Panc1 (cell line): ENCODE measurements at regions not wholly inside any gene's neighbourhood (a gene's known extent, or its start where the extent isn't known, plus 50 kb on each side); places are given as distances from the start of the nearest gene placed in this dataset.

Experiments
- ATAC-seq: fragments of 200-7000 bp; cut with Tn5 transposase; 2 replicates; pipeline ENCODE4 v1.9.1; 2020; ENCODE audit warnings: mild to moderate bottlenecking, moderate library complexity
- BruUV-seq: library from RNA; stranded (reverse); fragments of 400-500 nt; replicated peaks from 2 replicates; lab custom pipeline; 2021; lab: Mats Ljungman, UMichigan
- CTCF ChIA-PET: fragments of 300-600 bp; sonication (Branson Sonifier 250); formaldehyde crosslinking; loops from one replicate; lab custom pipeline; 2022; ENCODE audit warnings: antibody characterized with exemption; lab: Charles Lee
- POLR2A ChIA-PET: fragments of 300-600 bp; sonication (Branson Sonifier 250); formaldehyde crosslinking; loops from one replicate; lab custom pipeline; 2022; ENCODE audit warnings: antibody characterized with exemption; lab: Charles Lee
- DNase-seq: peaks from one replicate; pipeline ENCODE4 v3.0.0-alpha.2; 2010; ENCODE audit warnings: low read depth, low spot score
- H3K27ac ChIP-seq: 2 replicates; pipeline ENCODE4 v1.5.1; 2011; ENCODE audit warnings: mild to moderate bottlenecking, low read length, inconsistent platforms
- H3K27me3 ChIP-seq: fragments of 200-500 bp; sonication (Bioruptor generic); 2 replicates; pipeline ENCODE4 v1.6.0; 2014; ENCODE audit warnings: low read length, inconsistent platforms; ENCODE audit not compliant: control insufficient read depth, insufficient read depth
- H3K36me3 ChIP-seq: fragments of 200-500 bp; sonication (Bioruptor generic); 2 replicates; pipeline ENCODE4 v1.5.1; 2014; ENCODE audit warnings: inconsistent platforms, mild to moderate bottlenecking, low read length, moderate library complexity; ENCODE audit not compliant: control insufficient read depth, insufficient read depth
- H3K4me1 ChIP-seq: 2 replicates; pipeline ENCODE4 v1.5.1; 2011; ENCODE audit warnings: inconsistent platforms, mild to moderate bottlenecking, low read length, moderate library complexity; ENCODE audit not compliant: control insufficient read depth, insufficient read depth
- H3K4me3 ChIP-seq, 2 experiments: 2 replicates each; pipeline ENCODE4 v1.5.1; 2011 to 2012; ENCODE audit warnings: low read depth in 2 of 2, low read length in 2 of 2, mild to moderate bottlenecking in 2 of 2, inconsistent platforms in 1 of 2, moderate library complexity in 1 of 2
- H3K9me3 ChIP-seq: fragments of 200-500 bp; sonication (Bioruptor generic); 2 replicates; pipeline ENCODE4 v1.5.1; 2014; ENCODE audit warnings: low read depth, mild to moderate bottlenecking, inconsistent platforms, low read length, moderate library complexity; ENCODE audit not compliant: control insufficient read depth, insufficient read depth
- POLR2AphosphoS5 ChIP-seq: IDR thresholded peaks from 2 replicates; pipeline ENCODE4 v1.6.1; 2012; ENCODE audit warnings: mild to moderate bottlenecking, low read depth, low read length, moderate library complexity
- SIN3A ChIP-seq: IDR thresholded peaks from 2 replicates; pipeline ENCODE4 v1.6.1; 2012; ENCODE audit warnings: low read depth, mild to moderate bottlenecking, low read length, moderate library complexity, borderline replicate concordance; ENCODE audit not compliant: insufficient read depth
- TCF7L2 ChIP-seq: IDR thresholded peaks from 2 replicates; pipeline ENCODE4 v1.6.1; 2011; ENCODE audit warnings: mild to moderate bottlenecking, low read depth, low read length, inconsistent platforms
- in situ Hi-C: cut with HindIII; loops from 2 replicates; pipeline ENCODE4 v1.10.0; 2016; ENCODE audit warnings: low sequenced_read_pairs, low pct_unique_long_range_greater_than_20kb
- intact Hi-C: fragments of 100-400 bp; cut with micrococcal nuclease; formaldehyde crosslinking; loops from one replicate; pipeline ENCODE4 v1.10.0; 2022; ENCODE audit not compliant: unreplicated experiment
- TF ChIP-seq, protein P1 (sequence below): fragments of 450-650 bp; IDR thresholded peaks from 2 replicates; pipeline ENCODE4 v1.5.1; 2017; ENCODE audit warnings: mild to moderate bottlenecking
- TF ChIP-seq, protein P2 (sequence below), 2 experiments: IDR thresholded peaks; 2 replicates each; pipeline ENCODE4 v1.6.1; 2011 to 2012; ENCODE audit warnings: low read depth in 2 of 2, control low read depth in 1 of 2, low read length in 1 of 2, mild to moderate bottlenecking in 1 of 2, moderate library complexity in 1 of 2; ENCODE audit not compliant: insufficient read depth in 1 of 2

DNA sequence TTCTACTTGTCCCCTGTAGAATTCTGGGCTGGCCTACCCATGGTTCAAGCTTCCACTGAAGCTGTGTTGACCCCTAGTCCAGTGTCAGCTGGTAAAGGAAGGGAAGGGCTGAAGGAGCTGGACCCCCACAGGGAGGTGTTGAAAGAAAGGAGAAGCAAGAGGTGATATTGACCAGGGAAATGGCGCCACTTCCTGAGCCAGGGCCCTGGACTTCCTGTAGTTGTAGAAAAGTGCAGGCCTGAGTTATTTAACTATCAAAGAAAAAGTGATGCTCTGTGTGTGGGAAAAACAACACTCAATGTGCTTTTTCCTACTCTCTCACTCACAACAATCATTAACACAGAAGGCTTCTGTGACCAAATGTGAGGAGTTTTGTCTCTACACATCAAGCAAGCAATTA, 60.0 kb upstream of the IER3 start:
- BruUV-seq: no TSS peak

DNA sequence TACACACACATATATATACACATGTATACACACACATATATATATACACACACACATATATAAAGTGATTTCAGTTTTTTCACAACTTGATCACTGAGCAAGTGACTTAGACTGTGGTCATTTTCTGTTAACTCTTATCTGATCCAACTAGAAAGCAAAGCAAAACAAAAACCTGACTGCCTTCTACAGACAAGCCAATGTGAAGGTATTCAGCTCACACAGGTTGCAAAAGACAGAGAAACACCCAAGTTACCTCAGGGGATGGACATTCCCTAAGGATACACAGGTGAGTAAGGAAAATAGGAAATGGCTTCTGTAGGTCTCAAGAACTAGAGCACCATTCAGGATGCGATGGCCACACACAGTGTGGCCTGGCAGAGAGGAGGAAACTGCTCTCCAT, 58.4 kb upstream of the IER3 start:
- TF ChIP-seq SIN3A: no peak
- TF ChIP-seq, protein P1, sequence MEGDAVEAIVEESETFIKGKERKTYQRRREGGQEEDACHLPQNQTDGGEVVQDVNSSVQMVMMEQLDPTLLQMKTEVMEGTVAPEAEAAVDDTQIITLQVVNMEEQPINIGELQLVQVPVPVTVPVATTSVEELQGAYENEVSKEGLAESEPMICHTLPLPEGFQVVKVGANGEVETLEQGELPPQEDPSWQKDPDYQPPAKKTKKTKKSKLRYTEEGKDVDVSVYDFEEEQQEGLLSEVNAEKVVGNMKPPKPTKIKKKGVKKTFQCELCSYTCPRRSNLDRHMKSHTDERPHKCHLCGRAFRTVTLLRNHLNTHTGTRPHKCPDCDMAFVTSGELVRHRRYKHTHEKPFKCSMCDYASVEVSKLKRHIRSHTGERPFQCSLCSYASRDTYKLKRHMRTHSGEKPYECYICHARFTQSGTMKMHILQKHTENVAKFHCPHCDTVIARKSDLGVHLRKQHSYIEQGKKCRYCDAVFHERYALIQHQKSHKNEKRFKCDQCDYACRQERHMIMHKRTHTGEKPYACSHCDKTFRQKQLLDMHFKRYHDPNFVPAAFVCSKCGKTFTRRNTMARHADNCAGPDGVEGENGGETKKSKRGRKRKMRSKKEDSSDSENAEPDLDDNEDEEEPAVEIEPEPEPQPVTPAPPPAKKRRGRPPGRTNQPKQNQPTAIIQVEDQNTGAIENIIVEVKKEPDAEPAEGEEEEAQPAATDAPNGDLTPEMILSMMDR: no peak
- TF ChIP-seq, protein P2, sequence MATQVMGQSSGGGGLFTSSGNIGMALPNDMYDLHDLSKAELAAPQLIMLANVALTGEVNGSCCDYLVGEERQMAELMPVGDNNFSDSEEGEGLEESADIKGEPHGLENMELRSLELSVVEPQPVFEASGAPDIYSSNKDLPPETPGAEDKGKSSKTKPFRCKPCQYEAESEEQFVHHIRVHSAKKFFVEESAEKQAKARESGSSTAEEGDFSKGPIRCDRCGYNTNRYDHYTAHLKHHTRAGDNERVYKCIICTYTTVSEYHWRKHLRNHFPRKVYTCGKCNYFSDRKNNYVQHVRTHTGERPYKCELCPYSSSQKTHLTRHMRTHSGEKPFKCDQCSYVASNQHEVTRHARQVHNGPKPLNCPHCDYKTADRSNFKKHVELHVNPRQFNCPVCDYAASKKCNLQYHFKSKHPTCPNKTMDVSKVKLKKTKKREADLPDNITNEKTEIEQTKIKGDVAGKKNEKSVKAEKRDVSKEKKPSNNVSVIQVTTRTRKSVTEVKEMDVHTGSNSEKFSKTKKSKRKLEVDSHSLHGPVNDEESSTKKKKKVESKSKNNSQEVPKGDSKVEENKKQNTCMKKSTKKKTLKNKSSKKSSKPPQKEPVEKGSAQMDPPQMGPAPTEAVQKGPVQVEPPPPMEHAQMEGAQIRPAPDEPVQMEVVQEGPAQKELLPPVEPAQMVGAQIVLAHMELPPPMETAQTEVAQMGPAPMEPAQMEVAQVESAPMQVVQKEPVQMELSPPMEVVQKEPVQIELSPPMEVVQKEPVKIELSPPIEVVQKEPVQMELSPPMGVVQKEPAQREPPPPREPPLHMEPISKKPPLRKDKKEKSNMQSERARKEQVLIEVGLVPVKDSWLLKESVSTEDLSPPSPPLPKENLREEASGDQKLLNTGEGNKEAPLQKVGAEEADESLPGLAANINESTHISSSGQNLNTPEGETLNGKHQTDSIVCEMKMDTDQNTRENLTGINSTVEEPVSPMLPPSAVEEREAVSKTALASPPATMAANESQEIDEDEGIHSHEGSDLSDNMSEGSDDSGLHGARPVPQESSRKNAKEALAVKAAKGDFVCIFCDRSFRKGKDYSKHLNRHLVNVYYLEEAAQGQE (IDR thresholded peaks at IDR 0.05; ENCODE audit: insufficient read depth in 1 of 2, low read depth in 2 of 2, low read length in 1 of 2): no peak
- Histone ChIP-seq H3K9me3 (no peaks in the 10 kb centered on the region), H3K4me3 (no peak overlapping the region), H3K36me3 (no peaks in the 10 kb centered on the region), H3K27me3 (no peaks in the 10 kb centered on the region), H3K27ac (no peak overlapping the region), H3K4me1 (peaks cover 2% of the 10 kb centered on the region; the same call in 1 of the 2 replicates)
- POLR2A ChIA-PET: interaction anchor here (0.7 kb wide), 1 partner anchor 9 kb away, joined by 3 read pairs; no protein-coding TSS in a partner anchor
- CTCF ChIA-PET: no interaction called here
- DNase-seq: no peak
- in situ Hi-C loops: no loop called here
- no TSS peak for BruUV-seq
- intact Hi-C loops: no loop called here
- peak; percentile 39; the same call in 1 of the 2 replicates for ATAC-seq

More for the DNA sequence above, 60.0 kb upstream of the IER3 start:
- Histone ChIP-seq H3K27me3 (no peaks in the 10 kb centered on the region), H3K4me1 (no peaks in the 10 kb centered on the region; the same call in 1 of the 2 replicates), H3K36me3 (no peaks in the 10 kb centered on the region), H3K9me3 (no peaks in the 10 kb centered on the region), H3K4me3 (no peak overlapping the region), H3K27ac (peak overlapping the region; percentile 26; the same call in 1 of the 2 replicates)
- DNase-seq: no peak
- ChIA-PET POLR2A (no interaction called here), CTCF (no interaction called here)
- TF ChIP-seq, protein P2 (IDR thresholded peaks at IDR 0.05; ENCODE audit: insufficient read depth in 1 of 2, low read depth in 2 of 2, low read length in 1 of 2): no peak
- TF ChIP-seq SIN3A: no peak
- TF ChIP-seq POLR2AphosphoS5: no peak
- TF ChIP-seq, protein P1: no peak
- TF ChIP-seq TCF7L2: no peak
- in situ Hi-C loops: no loop called here
- intact Hi-C loops: no loop called here
- no peak for ATAC-seq
